IMR-90 (cell line): ENCODE measurements at regions not wholly inside any gene's neighbourhood (a gene's known extent, or its start where the extent isn't known, plus 50 kb on each side); places are given as distances from the start of the nearest gene placed in this dataset.

Experiments used
- ATAC-seq: fragments of 200-7000 bp; cut with Tn5 transposase; 2 replicates; pipeline ENCODE4 v1.9.1; 2020; ENCODE audit warnings: low read depth, mild to moderate bottlenecking, moderate library complexity
- BruUV-seq: library from RNA; stranded (reverse); fragments of 400-500 nt; replicated peaks from 2 replicates; lab custom pipeline; 2021; lab: Mats Ljungman, UMichigan
- CTCF ChIA-PET: fragments of 300-600 bp; formaldehyde crosslinking; extraction: SDS; loops from one replicate; lab custom pipeline; 2021; ENCODE audit warnings: antibody characterized with exemption; lab: Yijun Ruan, JAX
- POLR2A ChIA-PET: fragments of 300-600 bp; sonication (Branson Sonifier 250); formaldehyde crosslinking; loops from one replicate; lab custom pipeline; 2022; ENCODE audit warnings: antibody characterized with exemption; ENCODE audit not compliant: unreplicated experiment; lab: Charles Lee
- DNase-seq: peaks from one replicate; pipeline ENCODE4 v3.0.0; 2013
- H2AFZ ChIP-seq: replicated peaks from 2 replicates; pipeline ENCODE3; 2013; ENCODE audit warnings: low read length, mild to moderate bottlenecking; ENCODE audit not compliant: poor library complexity
- H2AK5ac ChIP-seq: 2 replicates; pipeline ENCODE4 v1.6.1; 2013; ENCODE audit warnings: low read depth, low read length, inconsistent platforms
- H2AK9ac ChIP-seq: replicated peaks from 2 replicates; pipeline ENCODE3; 2013; ENCODE audit warnings: mild to moderate bottlenecking, low read depth, low read length, moderate library complexity; ENCODE audit not compliant: poor library complexity
- H2BK120ac ChIP-seq: 2 replicates; pipeline ENCODE4 v1.6.1; 2013; ENCODE audit warnings: low read depth, low read length, inconsistent platforms
- H2BK15ac ChIP-seq: 3 replicates; pipeline ENCODE4 v1.6.1; 2013; ENCODE audit warnings: low read depth, low read length, inconsistent platforms
- H2BK20ac ChIP-seq: 2 replicates; pipeline ENCODE4 v1.6.1; 2013; ENCODE audit warnings: low read depth, mild to moderate bottlenecking, inconsistent platforms, low read length, moderate library complexity
- H2BK5ac ChIP-seq: 2 replicates; pipeline ENCODE4 v1.6.1; 2013; ENCODE audit warnings: mild to moderate bottlenecking, low read depth, low read length, inconsistent platforms; ENCODE audit not compliant: poor library complexity, severe bottlenecking
- H3K14ac ChIP-seq: replicated peaks from 2 replicates; pipeline ENCODE4 v1.6.1; 2013; ENCODE audit warnings: low read depth, low read length, inconsistent platforms
- H3K18ac ChIP-seq: 2 replicates; pipeline ENCODE4 v1.6.1; 2013; ENCODE audit warnings: low read depth, low read length, control low read depth
- H3K23ac ChIP-seq: 2 replicates; pipeline ENCODE4 v1.6.1; 2013; ENCODE audit warnings: low read depth, low read length, inconsistent platforms
- H3K27ac ChIP-seq: 2 replicates; pipeline ENCODE4 v1.5.1; 2013; ENCODE audit warnings: mild to moderate bottlenecking, control low read depth, low read length; ENCODE audit not compliant: insufficient read depth
- H3K27me3 ChIP-seq: 2 replicates; pipeline ENCODE4 v1.6.1; 2013; ENCODE audit warnings: low read length; ENCODE audit not compliant: control insufficient read depth, insufficient read depth
- H3K36me3 ChIP-seq: 2 replicates; pipeline ENCODE4 v1.6.1; 2013; ENCODE audit warnings: low read length, mixed read lengths; ENCODE audit not compliant: control insufficient read depth, insufficient read depth
- H3K4ac ChIP-seq: 2 replicates; pipeline ENCODE4 v1.6.1; 2013; ENCODE audit warnings: low read depth, low read length, inconsistent platforms
- H3K4me1 ChIP-seq: 2 replicates; pipeline ENCODE4 v1.6.1; 2013; ENCODE audit warnings: low read length, mixed read lengths; ENCODE audit not compliant: control insufficient read depth, insufficient read depth
- H3K4me2 ChIP-seq: 2 replicates; pipeline ENCODE4 v1.6.1; 2013; ENCODE audit warnings: low read depth, mild to moderate bottlenecking, control low read depth, low read length, moderate library complexity
- H3K4me3 ChIP-seq: 2 replicates; pipeline ENCODE4 v1.5.1; 2013; ENCODE audit warnings: low read depth, mild to moderate bottlenecking, control low read depth, low read length, moderate library complexity; ENCODE audit not compliant: insufficient read depth
- H3K56ac ChIP-seq: 2 replicates; pipeline ENCODE4 v1.6.1; 2013; ENCODE audit warnings: low read length, inconsistent platforms; ENCODE audit not compliant: insufficient read depth; ENCODE audit errors: extremely low read depth
- H3K79me1 ChIP-seq, 2 experiments: 2 replicates each; pipeline ENCODE4 v1.6.1; 2013; ENCODE audit warnings: low read length in 2 of 2, inconsistent platforms in 1 of 2, low read depth in 1 of 2
- H3K9ac ChIP-seq: 2 replicates; pipeline ENCODE4 v1.6.1; 2013; ENCODE audit warnings: low read depth, low read length, control low read depth
- H3K9me1 ChIP-seq: 2 replicates; pipeline ENCODE4 v1.6.1; 2013; ENCODE audit warnings: low read length, inconsistent platforms; ENCODE audit not compliant: insufficient read depth
- H3K9me3 ChIP-seq: 2 replicates; pipeline ENCODE4 v1.6.1; 2013; ENCODE audit warnings: low read length; ENCODE audit not compliant: control insufficient read depth, insufficient read depth
- H4K20me1 ChIP-seq: 2 replicates; pipeline ENCODE4 v1.6.1; 2013; ENCODE audit warnings: low read length, inconsistent platforms; ENCODE audit not compliant: insufficient read depth
- H4K5ac ChIP-seq: 2 replicates; pipeline ENCODE4 v1.6.1; 2013; ENCODE audit warnings: mild to moderate bottlenecking, low read depth, low read length, control low read depth
- H4K8ac ChIP-seq, 2 experiments: 2 replicates each; pipeline ENCODE4 v1.6.1; 2013; ENCODE audit warnings: low read depth in 2 of 2, low read length in 2 of 2, control low read depth in 1 of 2, inconsistent platforms in 1 of 2
- H4K91ac ChIP-seq: 2 replicates; pipeline ENCODE4 v1.6.1; 2013; ENCODE audit warnings: low read depth, low read length, inconsistent platforms; ENCODE audit not compliant: insufficient read depth
- BHLHE40 ChIP-seq: fragments of 150-350 bp; IDR thresholded peaks from 2 replicates; pipeline ENCODE4 v1.6.1; 2016; ENCODE audit warnings: mild to moderate bottlenecking, low read depth, low read length
- CEBPB ChIP-seq: IDR thresholded peaks from 2 replicates; pipeline ENCODE4 v1.6.1; 2012; ENCODE audit warnings: low read depth, low read length, improper control_type of control experiment
- CHD1 ChIP-seq: IDR thresholded peaks from 2 replicates; pipeline ENCODE4 v1.6.1; 2012; ENCODE audit warnings: low read depth, low read length, improper control_type of control experiment
- CTCF ChIP-seq: conservative IDR thresholded peaks from 2 replicates; pipeline ENCODE4 v1.5.1; 2012; ENCODE audit warnings: mild to moderate bottlenecking, low read depth, low read length, improper control_type of control experiment
- ELK1 ChIP-seq: fragments of 150-350 bp; IDR thresholded peaks from 2 replicates; pipeline ENCODE4 v1.6.1; 2016; ENCODE audit warnings: low read depth, mild to moderate bottlenecking, low read length, moderate library complexity, borderline replicate concordance
- FOS ChIP-seq: fragments of 150-350 bp; IDR thresholded peaks from 2 replicates; pipeline ENCODE4 v1.6.1; 2016; ENCODE audit warnings: low read depth, low read length
- MAFK ChIP-seq: IDR thresholded peaks from 2 replicates; pipeline ENCODE4 v1.6.1; 2012; ENCODE audit warnings: low read depth, low read length, improper control_type of control experiment
- MAZ ChIP-seq: IDR thresholded peaks from 2 replicates; pipeline ENCODE4 v1.6.1; 2012; ENCODE audit warnings: low read depth, mild to moderate bottlenecking, low read length, improper control_type of control experiment, moderate library complexity, borderline replicate concordance
- POLR2A ChIP-seq: IDR thresholded peaks from 2 replicates; pipeline ENCODE4 v1.6.1; 2012; ENCODE audit warnings: mild to moderate bottlenecking, low read depth, low read length
- RAD21 ChIP-seq: IDR thresholded peaks from 2 replicates; pipeline ENCODE4 v1.6.1; 2012; ENCODE audit warnings: low read length, improper control_type of control experiment
- RCOR1 ChIP-seq: IDR thresholded peaks from 2 replicates; pipeline ENCODE4 v1.6.1; 2012; ENCODE audit warnings: mild to moderate bottlenecking, low read length, improper control_type of control experiment; ENCODE audit not compliant: insufficient replicate concordance
- RFX5 ChIP-seq: IDR thresholded peaks from 2 replicates; pipeline ENCODE4 v1.8.0; 2012; ENCODE audit warnings: low read depth, mild to moderate bottlenecking, low read length, moderate library complexity
- SMC3 ChIP-seq: fragments of 150-350 bp; IDR thresholded peaks from 2 replicates; pipeline ENCODE4 v1.6.1; 2016; ENCODE audit warnings: low read depth, mild to moderate bottlenecking, antibody characterized with exemption, low read length, moderate library complexity
- USF2 ChIP-seq: fragments of 150-350 bp; IDR thresholded peaks from 2 replicates; pipeline ENCODE4 v1.6.1; 2017; ENCODE audit warnings: mild to moderate bottlenecking, antibody characterized with exemption, low read length, low read depth
- WGBS, 2 experiments: methylation state at CpG; one replicate each; pipeline versions ENCODE4 v1.1.5 to v1.1.7; 2013; ENCODE audit warnings: missing lambda C conversion rate in 2 of 2; ENCODE audit not compliant: insufficient read length in 1 of 2; ENCODE audit errors: extremely low coverage in 2 of 2; 5-methylcytosine and 5-hydroxymethylcytosine counted together
- dilution Hi-C: fragments of 300-500 bp; cut with HindIII; formaldehyde crosslinking; loops from one replicate; pipeline ENCODE4 v1.14.3; 2018; ENCODE audit warnings: low sequenced_read_pairs; ENCODE audit not compliant: unreplicated experiment
- in situ Hi-C: fragments of 300-500 bp; cut with MboI; formaldehyde crosslinking; loops from 3 replicates; pipeline ENCODE4 v1.14.3; 2019; ENCODE audit warnings: low sequenced_read_pairs, inconsistent platforms, mixed read lengths
- intact Hi-C: fragments of 100-400 bp; cut with micrococcal nuclease; formaldehyde crosslinking; loops from 2 replicates; pipeline ENCODE4 v1.10.0; 2022

GRCh38 chr6:26170951-26171841, 84.0 kb downstream of the HFE start:
- H2BK15ac ChIP-seq = 0 out of 3 replicates have a peak overlapping the region, but pooled peaks have one; percentile 36
- H3K27ac ChIP-seq = peak overlapping the region; percentile 51
- H3K14ac ChIP-seq = peak overlapping the region; percentile 76
- H2AK5ac ChIP-seq = no peak overlapping the region
- peak overlapping the region; percentile 48 for H4K91ac ChIP-seq
- peaks cover 1% of the 10 kb centered on the region; the same call in 1 of the 2 replicates for H3K4me1 ChIP-seq
- H3K4ac ChIP-seq = peak overlapping the region; percentile 42; the same call in 1 of the 2 replicates
- H2BK20ac ChIP-seq = no peak overlapping the region
- H3K56ac ChIP-seq = peak overlapping the region; percentile 78
- H2AK9ac ChIP-seq = peak overlapping the region; percentile 47
- intact Hi-C loops = no loop called here
- ATAC-seq (no peak), DNase-seq (no peak)
- POLR2A ChIA-PET = no interaction called here
- H3K27me3 ChIP-seq = no peaks in the 10 kb centered on the region
- no peaks in the 10 kb centered on the region for H3K9me3 ChIP-seq
- peak overlapping the region; percentile 90 for H3K4me3 ChIP-seq
- no CpG with 5 or more reads among the region's 10 CpGs for WGBS, 2 experiments
- no TSS peak for BruUV-seq
- no peaks in the 10 kb centered on the region for H4K20me1 ChIP-seq
- peak overlapping the region; percentile 42 for H2BK5ac ChIP-seq
- no peaks in the 10 kb centered on the region for H3K9me1 ChIP-seq
- H3K23ac ChIP-seq = peak overlapping the region; percentile 80; the same call in 1 of the 2 replicates
- dilution Hi-C loops = no loop called here
- H2AFZ ChIP-seq = peak overlapping the region; percentile 76
- H3K36me3 ChIP-seq = no peaks in the 10 kb centered on the region
- in situ Hi-C loops = no loop called here
- peak overlapping the region; percentile 77 to 88 for H4K8ac ChIP-seq
- peak overlapping the region; percentile 5; the same call in 1 of the 2 replicates for H3K18ac ChIP-seq
- H3K79me1 ChIP-seq = peaks cover 3 to 7% of the 10 kb centered on the region in 2 experiments; a peak in 3 of 4 replicates
- H3K9ac ChIP-seq = peak overlapping the region; percentile 53
- peak overlapping the region; percentile 94 for H3K4me2 ChIP-seq
- peak overlapping the region; percentile 56 for H4K5ac ChIP-seq
- CTCF ChIA-PET = no interaction called here
- H2BK120ac ChIP-seq = 0 out of 2 replicates have a peak overlapping the region, but pooled peaks have one; percentile 28
- no peak for TF ChIP-seq SMC3
- no peak for TF ChIP-seq CEBPB
- TF ChIP-seq USF2 = no peak
- TF ChIP-seq RFX5 = no peak
- no peak for TF ChIP-seq POLR2A
- no peak for TF ChIP-seq BHLHE40
- TF ChIP-seq FOS = no peak
- TF ChIP-seq RCOR1 = no peak
- no peak for TF ChIP-seq CTCF
- no peak for TF ChIP-seq RAD21
- TF ChIP-seq CHD1 = no peak
- no peak for TF ChIP-seq MAZ
- no peak for TF ChIP-seq ELK1
- TF ChIP-seq MAFK = no peak
